Right lobe of liver (tissue), 4 donors: ENCODE measurements at regions not wholly inside any gene's neighbourhood (a gene's known extent, or its start where the extent isn't known, plus 50 kb on each side); places are given as distances from the start of the nearest gene placed in this dataset.

Experiments used
- POLR2A ChIP-seq: fragments of 450-650 bp; IDR thresholded peaks from one replicate; pipeline ENCODE4 v1.6.1; 2017; ENCODE audit warnings: antibody characterized with exemption, mild to moderate bottlenecking
- TF ChIP-seq, protein P1 (sequence below), 4 donors: fragments of 200-600 bp in 3 of 4; fragments of 450-650 bp in 1 of 4; IDR thresholded peaks; one replicate each; pipeline versions ENCODE4 v1.5.1 to v1.8.0; 2016 to 2022; ENCODE audit warnings: antibody characterized with exemption in 4 of 4, mild to moderate bottlenecking in 2 of 4
- donor health status: DM: no; HTN: no; CAD: no.
- donor health status: DM: no; HTN: no; CAD: no.
- donor health status: DM: no; HTN: yes; CAD: no.

DNA sequence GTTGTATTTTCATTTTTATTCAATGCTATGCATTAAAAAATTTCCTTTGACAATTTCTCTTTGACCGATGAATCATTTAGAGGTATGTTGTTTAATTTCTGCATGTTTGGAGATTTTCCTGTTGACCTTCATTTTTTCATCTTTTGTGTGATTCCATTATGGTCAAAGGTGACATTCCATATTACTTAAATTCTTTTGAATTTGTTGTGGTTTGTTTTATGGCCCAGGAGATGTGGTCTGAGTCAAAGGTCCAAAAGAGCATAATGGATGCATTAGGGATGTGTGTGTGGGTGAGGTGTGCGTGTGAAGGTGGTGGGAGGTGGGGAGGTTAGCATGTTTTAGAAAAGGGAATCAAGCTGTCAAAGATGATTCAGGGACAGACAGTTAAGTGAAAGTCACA is 76.0 kb upstream of the GIMD1 start:
- no peak for TF ChIP-seq POLR2A
- TF ChIP-seq, protein P1, sequence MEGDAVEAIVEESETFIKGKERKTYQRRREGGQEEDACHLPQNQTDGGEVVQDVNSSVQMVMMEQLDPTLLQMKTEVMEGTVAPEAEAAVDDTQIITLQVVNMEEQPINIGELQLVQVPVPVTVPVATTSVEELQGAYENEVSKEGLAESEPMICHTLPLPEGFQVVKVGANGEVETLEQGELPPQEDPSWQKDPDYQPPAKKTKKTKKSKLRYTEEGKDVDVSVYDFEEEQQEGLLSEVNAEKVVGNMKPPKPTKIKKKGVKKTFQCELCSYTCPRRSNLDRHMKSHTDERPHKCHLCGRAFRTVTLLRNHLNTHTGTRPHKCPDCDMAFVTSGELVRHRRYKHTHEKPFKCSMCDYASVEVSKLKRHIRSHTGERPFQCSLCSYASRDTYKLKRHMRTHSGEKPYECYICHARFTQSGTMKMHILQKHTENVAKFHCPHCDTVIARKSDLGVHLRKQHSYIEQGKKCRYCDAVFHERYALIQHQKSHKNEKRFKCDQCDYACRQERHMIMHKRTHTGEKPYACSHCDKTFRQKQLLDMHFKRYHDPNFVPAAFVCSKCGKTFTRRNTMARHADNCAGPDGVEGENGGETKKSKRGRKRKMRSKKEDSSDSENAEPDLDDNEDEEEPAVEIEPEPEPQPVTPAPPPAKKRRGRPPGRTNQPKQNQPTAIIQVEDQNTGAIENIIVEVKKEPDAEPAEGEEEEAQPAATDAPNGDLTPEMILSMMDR (IDR thresholded peaks at IDR 0.05): no peak
